ENCODE measurements at regions not wholly inside any gene's neighbourhood (a gene's known extent, or its start where the extent isn't known, plus 50 kb on each side); places are given as distances from the start of the nearest gene placed in this dataset.

GRCh38 chr6:74785236-74785635, 420.6 kb downstream of the COL12A1 start:
- no peak for DNase-seq (ENCODE audit: low read depth in 2 of 3, low spot score in 2 of 3)

DNA sequence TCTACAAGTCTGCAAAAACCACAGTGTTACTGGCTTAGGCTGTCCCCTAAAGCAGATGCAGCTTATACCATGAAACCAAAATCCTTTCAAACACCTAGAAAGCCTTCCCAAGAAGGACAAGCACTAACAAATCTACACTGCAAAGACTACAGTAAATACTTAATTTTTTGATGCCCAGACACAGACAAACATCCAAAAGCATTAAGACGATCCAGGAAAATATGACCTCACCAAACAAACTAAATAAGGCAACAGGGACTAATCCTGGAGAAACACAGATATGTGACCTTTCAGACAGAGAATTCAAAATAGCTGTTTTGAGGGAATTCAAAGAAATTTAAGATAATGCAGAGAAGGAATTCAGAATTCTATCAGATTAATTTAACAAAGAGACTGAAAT, 423.5 kb downstream of the COL12A1 start:
- DNase-seq (ENCODE audit: low read depth in 2 of 3, low spot score in 2 of 3): no peak

GRCh38 chr6:74780831-74781230, 425.0 kb downstream of the COL12A1 start:
- DNase-seq (ENCODE audit: low read depth in 2 of 3, low spot score in 2 of 3): no peak

GRCh38 chr6:74768738-74769137, 437.1 kb downstream of the COL12A1 start:
- DNase-seq (ENCODE audit: low read depth in 2 of 3, low spot score in 2 of 3): no peak

- no peak for DNase-seq (ENCODE audit: low read depth in 2 of 3, low spot score in 2 of 3)
These were observed 437.7 kb downstream of the COL12A1 start for GRCh38 chr6:74768120-74768519.

DNA sequence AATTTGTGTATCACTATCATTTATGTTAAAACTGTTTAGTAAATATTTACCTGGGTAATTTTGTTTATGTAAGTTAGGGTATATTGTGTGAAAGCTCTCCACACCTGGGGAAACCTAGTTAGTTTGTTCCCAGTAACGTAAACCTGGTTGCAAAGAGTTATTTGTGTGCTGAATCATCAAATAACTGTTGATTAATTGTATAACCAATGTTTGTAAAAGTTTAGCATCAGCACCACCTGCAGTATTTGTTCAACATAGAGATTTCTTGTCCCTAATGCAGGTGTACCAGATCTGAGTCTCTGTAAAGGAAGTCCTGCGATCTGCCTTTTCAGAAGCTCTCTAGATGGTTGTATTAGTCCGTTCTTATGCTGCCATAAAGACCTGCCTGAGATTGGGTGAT, 440.4 kb downstream of the COL12A1 start:
- DNase-seq (ENCODE audit: low read depth in 2 of 3, low spot score in 2 of 3): no peak

DNA sequence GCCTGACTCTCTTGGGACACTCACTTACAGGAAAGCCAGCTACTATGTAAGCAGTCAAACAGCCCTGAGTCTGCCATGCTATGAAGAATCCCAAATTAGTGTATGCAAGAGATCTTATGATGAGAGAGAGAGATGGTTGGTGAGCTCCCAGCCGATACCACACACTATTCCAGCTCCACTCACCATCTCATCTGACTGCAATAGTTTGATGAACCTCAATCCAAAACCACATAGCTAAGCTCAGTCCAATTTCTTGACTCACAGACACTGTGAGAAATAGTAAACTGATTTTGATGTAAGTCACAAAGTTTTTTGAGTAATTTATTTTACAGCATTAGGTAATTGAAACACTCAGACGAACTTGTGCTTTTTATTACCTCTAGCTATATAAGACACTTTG, 441.4 kb downstream of the COL12A1 start:
- no peak for DNase-seq (ENCODE audit: low read depth in 2 of 3, low spot score in 2 of 3)

DNA sequence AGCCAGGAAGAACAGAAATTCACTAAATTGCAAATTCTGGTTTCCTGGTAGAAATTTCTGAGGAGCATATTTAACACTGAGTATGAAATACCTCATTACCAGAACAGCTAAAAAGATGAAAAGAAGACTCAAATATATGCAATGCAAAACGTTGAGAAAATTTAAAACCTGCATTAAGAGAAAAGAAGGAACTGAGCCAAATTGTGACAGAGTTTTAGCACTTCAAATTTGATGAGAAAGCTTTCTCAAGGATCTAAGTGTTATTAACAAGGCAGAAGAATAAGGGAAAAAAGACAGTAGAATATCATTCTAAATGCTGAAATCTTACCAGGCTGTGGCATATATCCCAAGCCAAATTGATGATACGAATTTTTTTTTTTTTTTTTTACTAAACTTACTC, 443.0 kb downstream of the COL12A1 start:
- DNase-seq (ENCODE audit: low read depth in 2 of 3, low spot score in 2 of 3): no peak

GRCh38 chr6:74757813-74758212, 448.0 kb downstream of the COL12A1 start:
- DNase-seq (ENCODE audit: low read depth in 2 of 3, low spot score in 2 of 3): no peak

- DNase-seq (ENCODE audit: low read depth in 2 of 3, low spot score in 2 of 3): no peak
These were observed 448.9 kb downstream of the COL12A1 start for GRCh38 chr6:74756923-74757322.

DNA sequence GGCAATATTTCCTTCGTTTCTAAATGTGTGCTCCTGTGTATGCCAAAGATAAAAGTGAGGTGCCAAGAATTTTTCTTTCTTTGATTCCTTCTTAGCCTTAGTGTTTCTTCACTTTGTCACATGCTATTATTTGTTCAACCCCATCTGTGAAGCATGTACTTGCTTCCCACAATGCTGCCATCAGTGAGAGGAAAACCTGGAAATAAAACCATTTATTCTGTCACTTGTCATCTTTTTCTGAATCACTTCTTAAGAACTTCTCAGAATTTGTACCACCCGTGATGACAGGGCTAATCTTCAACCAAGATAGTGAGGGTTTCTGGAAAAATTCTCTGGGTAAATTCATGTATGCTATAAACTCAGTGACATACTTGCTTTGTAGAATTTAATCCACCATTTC, 450.1 kb downstream of the COL12A1 start:
- no peak for DNase-seq (ENCODE audit: low read depth in 2 of 3, low spot score in 2 of 3)

DNA sequence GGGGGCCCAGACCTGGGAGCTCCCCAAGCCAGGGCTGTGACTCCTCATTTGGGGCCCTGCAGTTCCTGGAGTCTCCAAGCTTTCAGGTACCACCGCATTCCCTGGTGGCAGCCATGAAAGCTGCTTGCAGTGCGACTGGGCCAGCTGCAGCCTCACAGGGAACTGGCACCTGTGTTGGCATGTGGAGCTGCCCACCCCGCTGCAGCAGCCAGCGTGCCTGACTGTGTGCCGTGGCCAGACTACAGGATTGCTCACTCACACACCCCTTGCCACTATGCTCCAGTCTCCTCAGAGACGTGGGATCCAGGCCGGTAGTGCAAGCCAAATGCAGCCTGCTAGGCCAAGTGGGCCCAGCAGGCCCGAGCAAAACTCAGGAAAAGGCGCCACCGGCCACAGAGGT, 450.7 kb downstream of the COL12A1 start:
- DNase-seq (ENCODE audit: low read depth in 2 of 3, low spot score in 2 of 3): no peak

DNA sequence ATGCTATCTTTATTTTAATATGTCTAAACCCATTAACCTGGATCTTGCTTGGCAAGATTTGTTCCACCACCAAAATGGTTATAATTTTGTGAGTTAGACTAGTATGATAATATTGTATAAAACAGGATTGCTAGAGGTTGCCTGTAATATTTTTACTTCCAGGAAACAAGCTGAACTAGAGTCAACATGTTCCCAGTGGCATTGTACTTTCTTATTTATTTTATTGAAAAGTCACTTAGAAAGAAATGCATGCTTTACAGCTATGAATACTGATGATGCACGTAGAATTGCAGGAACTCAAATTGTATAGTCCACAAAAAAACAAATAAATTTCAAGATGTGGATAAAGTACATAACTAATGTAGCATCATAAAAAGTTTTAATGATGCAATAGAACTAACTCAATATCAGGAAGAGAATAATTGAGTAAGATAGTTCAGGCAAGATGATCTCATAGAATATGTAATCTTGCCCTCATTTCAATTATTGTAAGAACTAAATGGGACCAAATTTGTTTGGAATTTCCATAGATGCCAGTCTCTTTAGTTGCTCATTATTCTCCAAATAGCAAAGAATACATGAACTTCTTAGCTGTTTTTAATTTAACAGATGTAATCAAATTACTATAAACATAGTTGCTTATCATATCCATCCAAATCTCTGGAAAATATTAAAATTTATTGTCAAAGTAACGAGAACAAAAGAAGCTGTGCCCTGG, 451.8 kb downstream of the COL12A1 start:
- no peak for DNase-seq (ENCODE audit: low read depth in 2 of 3, low spot score in 2 of 3)

- peak in 1 of 3 donors; percentile 1 for DNase-seq (ENCODE audit: low read depth in 2 of 3, low spot score in 2 of 3)
These were observed 453.6 kb downstream of the COL12A1 start for GRCh38 chr6:74752303-74752702.

- DNase-seq (ENCODE audit: low read depth in 2 of 3, low spot score in 2 of 3): no peak
These were observed 455.0 kb downstream of the COL12A1 start for GRCh38 chr6:74750826-74751225.

DNA sequence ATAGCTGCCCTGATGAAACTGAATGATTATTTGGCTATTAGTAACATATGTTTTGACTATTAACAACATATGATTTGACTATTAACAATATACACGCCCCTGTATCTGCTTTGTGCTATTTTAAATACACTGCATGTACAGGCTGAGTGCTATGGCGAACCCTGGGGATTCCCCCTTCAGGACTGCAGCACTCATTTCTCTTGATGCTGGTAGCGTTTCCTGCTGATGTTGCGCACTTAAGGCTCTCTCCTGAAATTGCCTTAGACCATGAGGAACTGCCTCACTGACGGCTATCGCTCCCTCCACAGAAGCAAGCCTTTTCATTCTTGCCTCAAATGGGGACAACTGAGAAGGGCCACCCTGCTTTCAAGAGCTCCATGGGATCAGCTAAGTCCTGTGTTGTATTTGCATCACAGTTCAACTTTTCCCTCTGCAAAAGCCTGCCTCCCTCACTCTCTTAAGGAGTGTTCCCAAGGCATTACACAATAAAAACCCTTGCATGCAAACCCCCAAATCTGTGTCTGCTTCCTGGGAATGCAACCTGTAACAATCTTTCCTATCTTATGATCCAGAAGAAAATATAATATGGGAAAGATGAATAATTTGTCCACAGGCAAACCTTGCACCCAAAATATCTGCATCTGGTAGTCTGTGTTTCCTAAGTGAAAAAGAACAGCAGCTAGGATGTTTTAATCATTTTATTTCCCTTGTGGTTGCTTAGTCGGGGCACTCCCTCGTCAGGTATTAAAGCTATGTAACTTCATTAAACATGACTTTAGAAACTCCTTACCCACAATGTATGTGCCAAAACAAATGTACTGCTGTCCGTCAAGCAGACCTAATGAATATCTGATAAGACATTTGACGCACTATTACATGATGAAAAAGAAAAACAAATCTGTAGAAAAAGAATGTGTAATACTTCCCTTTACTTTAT, 456.4 kb downstream of the COL12A1 start:
- DNase-seq (ENCODE audit: low read depth in 2 of 3, low spot score in 2 of 3): no peak

DNA sequence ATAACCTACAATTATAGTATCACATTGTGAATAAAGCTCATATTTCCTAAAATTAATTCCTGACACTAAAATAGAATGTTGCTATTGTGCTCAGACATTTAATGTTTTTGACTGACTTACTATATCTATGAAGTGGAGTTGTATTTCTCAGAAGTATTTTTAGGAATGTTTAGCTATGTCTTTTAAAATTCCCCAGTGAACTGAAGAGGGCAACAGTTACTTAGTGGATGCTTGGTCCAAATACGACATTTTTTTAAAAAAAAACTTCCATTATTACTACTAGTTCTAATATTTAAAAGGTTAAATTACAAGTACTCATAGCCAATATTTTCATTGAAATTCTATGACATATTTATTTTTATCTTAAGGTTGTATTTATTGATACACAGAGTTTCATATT, 460.2 kb downstream of the COL12A1 start:
- DNase-seq (ENCODE audit: low read depth in 2 of 3, low spot score in 2 of 3): no peak

DNA sequence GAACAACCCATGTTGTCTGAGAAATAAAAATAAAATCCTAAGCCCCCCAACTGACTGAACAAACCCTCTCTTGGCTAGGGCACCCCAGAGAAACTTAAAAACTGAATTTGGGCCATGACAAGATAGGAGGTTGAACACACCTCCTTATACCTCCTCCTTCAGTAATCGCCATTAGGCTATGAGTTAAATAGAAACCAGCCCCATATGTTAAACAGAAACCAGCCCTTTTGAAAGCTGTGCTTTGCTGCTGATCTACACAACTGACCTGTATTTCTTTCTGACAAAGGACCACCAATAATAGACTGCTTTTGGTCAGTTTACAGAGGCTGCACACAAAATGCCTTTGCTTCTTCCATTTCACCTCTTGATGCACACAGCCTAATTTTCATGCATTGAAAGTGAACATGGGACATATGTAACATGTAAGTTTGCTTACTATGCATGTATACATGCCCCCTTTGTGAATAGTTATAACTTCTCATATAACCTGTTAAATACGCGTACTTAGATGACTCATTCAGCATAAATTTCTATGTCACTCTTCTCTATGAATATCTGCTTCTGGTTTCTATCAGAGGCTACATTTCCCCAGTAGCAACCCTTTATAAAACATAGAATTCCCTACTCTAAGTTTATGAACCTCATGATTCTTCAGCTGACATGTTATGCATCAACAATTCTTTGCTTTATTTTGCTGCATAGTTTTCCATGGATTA, 462.9 kb downstream of the COL12A1 start:
- DNase-seq (ENCODE audit: low read depth in 2 of 3, low spot score in 2 of 3): no peak

GRCh38 chr6:74741646-74742045, 464.2 kb downstream of the COL12A1 start:
- DNase-seq (ENCODE audit: low read depth in 2 of 3, low spot score in 2 of 3): no peak

GRCh38 chr6:74735304-74735703, 470.5 kb downstream of the COL12A1 start:
- DNase-seq (ENCODE audit: low read depth in 2 of 3, low spot score in 2 of 3): no peak

DNA sequence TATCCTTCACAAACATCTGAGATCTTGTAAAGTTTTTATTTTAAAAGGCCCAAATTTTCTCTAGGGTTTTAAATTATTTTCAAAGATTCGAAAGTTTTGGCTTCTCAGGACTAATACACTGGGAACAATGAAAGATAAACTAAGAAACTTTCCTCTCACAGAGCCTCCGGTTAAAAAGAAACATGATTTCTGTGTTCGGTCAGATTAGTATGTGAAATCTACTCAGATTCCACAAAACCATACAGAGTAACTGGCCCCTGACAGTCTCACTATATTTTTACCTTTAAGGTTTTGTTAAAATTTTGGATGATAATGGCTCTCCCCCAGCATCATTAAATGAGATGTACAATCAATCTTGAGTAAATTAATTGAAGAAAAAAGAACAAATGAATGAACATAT, 471.0 kb downstream of the COL12A1 start:
- DNase-seq (ENCODE audit: low read depth in 2 of 3, low spot score in 2 of 3): no peak

All from hematopoietic multipotent progenitor cell (in vitro differentiated cells).